ENCODE measurements at regions not wholly inside any gene's neighbourhood (a gene's known extent, or its start where the extent isn't known, plus 50 kb on each side); places are given as distances from the start of the nearest gene placed in this dataset.
"Not testable (repeated sequence)": the region's sequence is repeated elsewhere in the genome, so short reads cannot be mapped to it uniquely, and the experiment has no call there.

DNA sequence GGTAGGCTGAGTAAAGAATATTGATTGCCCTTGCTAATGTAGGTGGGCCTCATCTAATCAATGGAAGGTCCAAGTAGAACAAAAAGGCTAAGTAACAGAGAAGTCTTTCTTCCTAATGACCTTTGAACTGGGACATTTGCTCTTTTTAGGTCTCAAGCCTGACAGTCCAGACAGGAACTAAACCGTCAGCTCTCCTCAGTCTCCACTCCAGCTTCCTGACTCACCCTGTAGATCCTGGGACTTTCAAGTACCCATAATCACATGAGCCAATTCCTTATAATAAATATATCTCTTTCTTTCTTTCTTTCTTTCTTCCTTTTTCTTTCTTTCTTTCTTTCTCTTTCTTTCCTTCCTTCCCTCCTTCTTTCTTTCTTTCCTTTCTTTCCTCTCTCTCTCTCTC lies 479.5 kb upstream of the PAPPA start:
- Mint-ChIP-seq H3K4me3 (no peak overlapping the region), H3K9me3 (peaks cover 3 to 14% of the 10 kb centered on the region in 2 donors), H3K36me3 (ENCODE audit: insufficient read depth) (no peaks in the 10 kb centered on the region), H3K27me3 (no peaks in the 10 kb centered on the region), H3K4me1 (ENCODE audit: low read depth in 2 of 2) (no peaks in the 10 kb centered on the region), H3K27ac (no peak overlapping the region)
- ATAC-seq (replicated peaks): no peak
- DNase-seq: no peak

DNA sequence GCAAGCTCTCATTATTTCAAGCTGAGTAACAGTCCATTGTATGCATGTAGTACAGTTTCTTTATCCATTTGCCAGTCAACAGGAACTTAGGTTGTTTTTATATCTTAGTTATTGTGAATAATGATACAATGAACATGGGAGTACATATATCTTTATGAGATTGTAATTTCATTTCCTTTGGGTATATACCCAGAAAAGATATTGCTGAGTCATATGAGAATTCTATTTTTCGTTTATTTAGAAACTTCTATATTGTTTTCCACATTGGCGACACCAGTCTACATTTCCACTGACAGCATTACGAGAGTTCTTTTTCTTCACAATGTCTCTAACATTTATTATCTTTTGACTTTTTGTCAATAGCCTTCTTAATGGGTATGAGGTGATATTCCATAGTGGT lies 477.8 kb upstream of the PAPPA start:
- ATAC-seq (replicated peaks): no peak
- DNase-seq: no peak
- no peak overlapping the region for H3K4me3 Mint-ChIP-seq
- no peaks in the 10 kb centered on the region for H3K36me3 Mint-ChIP-seq (ENCODE audit: insufficient read depth)
- peaks cover 3 to 14% of the 10 kb centered on the region in 2 donors for H3K9me3 Mint-ChIP-seq
- no peak overlapping the region for H3K27ac Mint-ChIP-seq
- no peaks in the 10 kb centered on the region for H3K27me3 Mint-ChIP-seq
- H3K4me1 Mint-ChIP-seq (ENCODE audit: low read depth in 2 of 2): no peaks in the 10 kb centered on the region

DNA sequence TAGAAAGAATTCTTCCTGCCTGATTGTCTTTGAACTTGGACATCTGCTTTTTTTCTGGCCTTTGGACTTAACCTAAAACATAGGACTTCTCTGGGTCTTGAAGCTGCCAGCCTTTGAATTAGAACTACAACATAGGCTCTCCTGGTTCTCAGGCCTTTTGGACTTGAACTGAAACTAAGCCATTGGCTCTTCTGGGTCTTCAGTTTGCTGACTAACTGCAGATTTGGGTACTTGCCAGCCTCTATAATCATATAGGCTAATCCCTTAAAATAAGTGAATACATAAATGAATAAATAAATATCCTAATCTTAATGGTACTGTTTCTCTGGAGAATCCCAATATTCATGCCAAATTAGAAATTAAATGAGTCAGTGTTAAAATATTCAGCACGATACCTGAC lies 473.4 kb upstream of the PAPPA start:
- Mint-ChIP-seq H3K9me3 (peaks cover 1 to 6% of the 10 kb centered on the region in 2 donors), H3K27ac (no peak overlapping the region), H3K4me3 (no peak overlapping the region), H3K27me3 (no peaks in the 10 kb centered on the region), H3K4me1 (ENCODE audit: low read depth in 2 of 2) (no peaks in the 10 kb centered on the region), H3K36me3 (ENCODE audit: insufficient read depth) (no peaks in the 10 kb centered on the region)
- ATAC-seq (replicated peaks): no peak
- no peak for DNase-seq

DNA sequence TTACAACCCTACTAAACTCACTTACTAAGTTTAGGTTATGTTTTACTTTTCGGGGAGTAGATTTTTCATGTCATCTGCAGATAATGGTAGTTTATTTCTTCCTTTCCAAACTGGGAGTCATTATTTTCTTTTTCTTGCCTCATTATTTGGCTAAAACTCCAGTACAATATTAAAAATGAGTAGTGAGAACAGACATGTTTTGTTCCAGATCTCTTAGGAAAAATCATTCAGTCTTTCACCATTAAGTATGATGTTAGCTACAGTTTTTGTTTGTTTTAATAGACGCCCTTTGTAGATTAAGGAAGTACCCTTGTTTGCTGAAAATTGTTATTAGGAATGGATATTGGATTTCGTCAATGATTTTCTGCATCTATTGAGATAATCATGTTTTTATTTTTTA lies 472.0 kb upstream of the PAPPA start:
- no peak for DNase-seq
- Mint-ChIP-seq H3K4me3 (no peak overlapping the region), H3K27ac (no peak overlapping the region), H3K27me3 (no peaks in the 10 kb centered on the region), H3K4me1 (ENCODE audit: low read depth in 2 of 2) (no peaks in the 10 kb centered on the region), H3K36me3 (ENCODE audit: insufficient read depth) (no peaks in the 10 kb centered on the region), H3K9me3 (peaks cover 1 to 5% of the 10 kb centered on the region in 2 donors)
- ATAC-seq (replicated peaks): no peak

DNA sequence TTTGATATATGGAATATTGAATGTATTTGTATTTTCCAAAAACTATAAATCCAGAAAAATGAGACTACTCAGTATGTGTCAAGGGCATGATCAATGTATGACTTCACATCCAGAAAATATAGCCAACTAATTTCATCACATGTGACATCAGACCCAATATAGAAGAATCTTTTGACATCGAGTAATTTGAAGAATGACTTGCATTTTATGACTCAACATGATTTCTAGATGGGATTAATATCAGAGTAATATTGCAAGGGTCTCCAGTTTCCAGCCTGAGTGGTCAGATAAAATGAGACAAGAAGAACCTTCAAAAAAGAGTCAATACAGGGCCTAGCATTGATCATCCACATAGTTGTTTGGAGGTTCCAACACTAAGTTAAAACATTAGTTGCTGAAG lies 467.5 kb upstream of the PAPPA start:
- Mint-ChIP-seq H3K27ac (no peak overlapping the region), H3K27me3 (peaks cover 0 to 11% of the 10 kb centered on the region in 2 donors), H3K9me3 (peaks cover 0 to 3% of the 10 kb centered on the region in 2 donors), H3K4me1 (ENCODE audit: low read depth in 2 of 2) (no peaks in the 10 kb centered on the region), H3K36me3 (ENCODE audit: insufficient read depth) (no peaks in the 10 kb centered on the region), H3K4me3 (no peak overlapping the region)
- ATAC-seq (replicated peaks) (no peak), DNase-seq (no peak)

DNA sequence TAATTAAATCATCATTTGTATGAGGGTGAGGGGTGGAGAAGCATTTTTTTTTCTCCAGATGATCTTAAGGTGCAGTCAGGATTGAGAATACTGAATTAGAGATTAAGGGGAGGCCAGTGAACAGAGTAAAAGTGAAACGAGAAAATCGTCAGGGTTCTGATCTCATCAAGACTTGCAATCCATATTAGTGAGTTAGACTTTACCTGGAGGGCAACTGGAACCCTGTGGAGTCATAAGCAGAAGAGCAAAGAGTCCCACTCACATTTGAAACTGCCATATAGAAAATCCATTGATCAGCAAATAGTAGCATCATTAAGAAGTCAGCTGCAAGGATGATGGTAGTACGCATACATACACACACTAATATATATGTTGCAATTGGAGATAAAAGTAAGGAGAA lies 466.2 kb upstream of the PAPPA start:
- Mint-ChIP-seq H3K36me3 (ENCODE audit: insufficient read depth) (no peaks in the 10 kb centered on the region), H3K4me3 (no peak overlapping the region), H3K27me3 (peaks cover 0 to 18% of the 10 kb centered on the region in 2 donors), H3K4me1 (ENCODE audit: low read depth in 2 of 2) (no peaks in the 10 kb centered on the region), H3K27ac (no peak overlapping the region), H3K9me3 (peaks cover 0 to 4% of the 10 kb centered on the region in 2 donors)
- ATAC-seq (replicated peaks) (no peak), DNase-seq (no peak)

DNA sequence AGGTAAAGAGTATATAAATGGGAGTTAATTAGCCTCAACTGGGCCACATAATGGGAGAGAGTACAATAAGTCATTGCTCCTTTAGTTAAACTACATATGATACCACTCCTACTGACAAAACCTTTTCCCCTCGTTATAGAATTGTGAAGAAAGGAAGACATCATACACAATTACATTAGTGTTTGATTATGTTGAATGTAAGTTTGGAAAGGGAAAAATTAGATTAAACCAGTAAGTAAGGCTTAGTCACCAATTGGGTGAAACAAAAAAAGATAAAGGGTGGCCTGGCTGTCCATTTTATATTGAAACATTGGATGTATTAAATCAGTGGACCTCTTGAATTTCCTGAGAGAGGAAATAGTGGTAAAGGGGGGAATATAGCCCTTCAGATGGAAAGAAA lies 464.3 kb upstream of the PAPPA start:
- no peak for ATAC-seq (replicated peaks)
- DNase-seq: no peak
- peaks cover 0 to 4% of the 10 kb centered on the region in 2 donors for H3K9me3 Mint-ChIP-seq
- no peaks in the 10 kb centered on the region for H3K4me1 Mint-ChIP-seq (ENCODE audit: low read depth in 2 of 2)
- no peak overlapping the region for H3K27ac Mint-ChIP-seq
- no peaks in the 10 kb centered on the region for H3K36me3 Mint-ChIP-seq (ENCODE audit: insufficient read depth)
- no peak overlapping the region for H3K4me3 Mint-ChIP-seq
- H3K27me3 Mint-ChIP-seq: peaks cover 0 to 18% of the 10 kb centered on the region in 2 donors

DNA sequence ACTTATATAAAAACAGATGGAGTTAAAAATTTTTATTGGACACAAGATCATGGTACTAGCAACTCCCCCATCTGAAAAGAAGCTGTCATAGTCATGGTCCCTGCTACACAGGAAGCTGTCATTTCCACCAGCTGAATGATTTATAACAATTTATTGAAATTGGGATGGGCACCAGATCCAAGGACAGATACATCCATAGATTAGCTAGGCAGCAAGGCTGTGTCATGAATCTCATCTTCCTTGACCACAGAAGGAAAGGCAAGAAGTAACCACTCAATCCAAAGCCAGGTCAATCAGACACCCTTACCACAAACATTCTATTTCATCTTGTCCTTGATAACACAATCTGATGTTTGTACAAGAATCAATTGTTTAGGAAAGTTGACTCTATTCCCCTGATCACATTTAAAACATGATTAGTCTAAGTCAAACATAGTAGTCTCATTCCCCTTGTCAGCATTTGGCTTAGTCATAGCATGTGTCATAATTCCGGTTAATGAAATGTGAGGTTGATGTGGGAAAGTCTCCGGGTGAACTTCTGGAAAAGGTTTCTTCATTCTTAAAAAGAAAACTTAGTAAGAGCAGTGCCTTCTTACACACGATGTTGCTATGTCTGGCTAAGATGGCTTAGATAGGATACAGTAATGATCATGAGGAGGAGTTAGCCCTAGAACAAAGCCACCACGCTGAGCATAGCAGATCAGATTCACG lies 462.6 kb upstream of the PAPPA start:
- no peaks in the 10 kb centered on the region for H3K4me1 Mint-ChIP-seq (ENCODE audit: low read depth in 2 of 2)
- H3K4me3 Mint-ChIP-seq: no peak overlapping the region
- peaks cover 0 to 4% of the 10 kb centered on the region in 2 donors for H3K9me3 Mint-ChIP-seq
- peaks cover 0 to 18% of the 10 kb centered on the region in 2 donors for H3K27me3 Mint-ChIP-seq
- no peaks in the 10 kb centered on the region for H3K36me3 Mint-ChIP-seq (ENCODE audit: insufficient read depth)
- DNase-seq: no peak
- H3K27ac Mint-ChIP-seq: no peak overlapping the region
- no peak for ATAC-seq (replicated peaks)

DNA sequence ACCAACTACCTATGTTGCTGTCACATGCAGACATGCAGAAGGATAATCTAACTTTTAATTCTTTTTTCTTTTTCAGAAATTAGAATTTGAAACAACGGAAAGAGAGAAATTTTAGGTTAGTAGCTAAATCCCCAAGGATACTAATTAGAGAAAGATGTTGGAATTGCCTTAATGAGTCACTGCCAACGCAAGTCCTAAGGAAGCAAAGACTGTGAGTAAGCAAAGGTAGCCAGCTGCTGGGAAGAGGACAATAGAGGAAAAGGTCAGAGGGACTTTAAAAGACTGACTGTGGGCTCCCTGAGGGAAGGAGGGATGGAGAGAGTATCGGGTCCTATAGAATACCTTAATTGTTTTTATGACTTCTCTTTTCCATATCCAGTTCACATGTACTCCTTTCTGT lies 461.9 kb upstream of the PAPPA start:
- H3K9me3 Mint-ChIP-seq: peaks cover 0 to 4% of the 10 kb centered on the region in 2 donors

DNA sequence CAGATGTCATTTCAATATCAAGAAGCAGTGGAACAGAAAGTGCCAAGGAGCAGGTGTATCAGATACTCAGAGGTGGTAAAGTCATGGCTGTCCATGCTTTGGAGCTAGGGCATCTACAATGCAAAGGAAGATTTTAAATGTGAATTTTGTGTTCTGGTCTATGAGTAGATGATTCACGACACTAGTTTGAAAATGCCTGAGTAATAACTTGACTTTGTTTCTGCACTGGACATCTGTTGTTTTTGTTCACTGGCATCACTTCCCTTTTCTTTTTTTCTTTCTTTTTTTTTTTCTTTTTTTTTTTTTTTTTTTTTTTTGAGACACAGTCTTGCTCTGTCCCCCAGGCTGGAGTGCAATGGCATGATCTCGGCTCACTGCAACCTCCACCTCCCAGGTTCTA lies 460.7 kb upstream of the PAPPA start:
- H3K27ac Mint-ChIP-seq; H3K4me3 Mint-ChIP-seq; DNase-seq; H3K9me3 Mint-ChIP-seq; H3K4me1 Mint-ChIP-seq (ENCODE audit: low read depth in 2 of 2); ATAC-seq (replicated peaks); H3K36me3 Mint-ChIP-seq (ENCODE audit: insufficient read depth): not testable (repeated sequence)
- peaks cover 0 to 10% of the 10 kb centered on the region in 2 donors for H3K27me3 Mint-ChIP-seq

More for the DNA sequence above, 461.9 kb upstream of the PAPPA start:
- no peak for ATAC-seq (replicated peaks)
- Mint-ChIP-seq H3K36me3 (ENCODE audit: insufficient read depth) (no peaks in the 10 kb centered on the region), H3K27ac (no peak overlapping the region), H3K4me3 (no peak overlapping the region), H3K4me1 (ENCODE audit: low read depth in 2 of 2) (no peaks in the 10 kb centered on the region), H3K27me3 (peaks cover 0 to 18% of the 10 kb centered on the region in 2 donors)
- DNase-seq: no peak

DNA sequence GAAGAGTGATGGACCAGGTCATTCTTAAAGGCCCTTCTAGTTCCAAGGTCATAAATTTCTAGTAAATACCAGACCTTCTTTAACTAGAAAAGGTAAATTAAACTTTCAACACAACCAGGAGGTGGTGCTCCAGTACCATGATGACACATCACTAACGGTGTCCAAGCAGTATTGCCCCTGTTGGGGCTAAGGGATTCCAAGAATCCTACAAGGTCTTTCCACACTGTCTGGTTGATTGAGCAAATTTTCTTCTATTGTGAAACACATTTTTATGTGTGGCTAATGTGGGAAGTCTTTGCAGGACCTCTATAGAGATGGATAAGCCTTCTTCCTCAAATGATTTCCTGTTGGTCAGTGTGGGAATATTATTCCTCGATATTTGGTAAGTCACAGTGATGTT lies 459.6 kb upstream of the PAPPA start:
- Mint-ChIP-seq H3K9me3 (peaks cover 0 to 2% of the 10 kb centered on the region in 2 donors), H3K4me1 (ENCODE audit: low read depth in 2 of 2) (no peaks in the 10 kb centered on the region), H3K4me3 (no peak overlapping the region), H3K27ac (no peak overlapping the region), H3K27me3 (peaks cover 0 to 10% of the 10 kb centered on the region in 2 donors), H3K36me3 (ENCODE audit: insufficient read depth) (no peaks in the 10 kb centered on the region)
- ATAC-seq (replicated peaks) (no peak), DNase-seq (no peak)

DNA sequence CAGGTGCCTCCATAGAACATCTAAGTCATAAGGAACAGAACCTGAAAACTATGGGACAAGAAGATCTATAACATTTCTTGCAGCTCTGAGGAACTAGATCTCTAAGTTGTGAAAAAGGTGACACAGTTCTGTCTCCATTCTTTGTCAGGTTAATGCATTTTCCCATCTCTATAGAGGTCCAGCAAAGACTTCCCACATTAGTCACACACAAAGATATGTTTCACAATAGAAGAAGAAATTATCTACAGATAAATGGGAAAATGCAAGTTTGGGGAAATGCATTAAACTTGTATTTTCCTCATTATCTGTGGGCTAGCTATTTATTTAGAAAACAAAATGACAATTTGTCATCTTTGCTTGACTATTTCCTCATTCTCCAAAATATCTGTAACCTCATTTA lies 458.6 kb upstream of the PAPPA start:
- Mint-ChIP-seq H3K27me3 (peaks cover 0 to 10% of the 10 kb centered on the region in 2 donors), H3K4me3 (no peak overlapping the region), H3K9me3 (peaks cover 0 to 2% of the 10 kb centered on the region in 2 donors), H3K36me3 (ENCODE audit: insufficient read depth) (no peaks in the 10 kb centered on the region), H3K4me1 (ENCODE audit: low read depth in 2 of 2) (no peaks in the 10 kb centered on the region), H3K27ac (no peak overlapping the region)
- ATAC-seq (replicated peaks) (no peak), DNase-seq (no peak)

DNA sequence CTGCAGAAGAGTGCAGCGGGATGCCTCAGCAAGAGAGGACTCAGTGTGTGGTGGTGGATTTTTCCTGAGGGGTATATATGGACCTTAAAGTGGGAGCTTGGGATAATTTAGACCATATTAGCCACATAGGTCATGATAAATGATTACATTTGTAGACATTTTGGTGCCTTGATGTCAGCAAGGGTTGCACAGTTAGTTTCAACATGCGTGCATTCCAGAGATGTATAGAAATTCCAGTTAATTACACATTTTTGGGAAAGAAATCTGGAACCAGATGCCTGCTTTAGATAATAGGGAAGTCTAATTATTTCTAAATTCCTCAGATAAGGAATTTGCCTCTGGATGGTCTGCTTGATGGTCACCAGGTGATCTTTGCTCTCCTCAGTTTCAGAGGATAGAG lies 440.6 kb upstream of the PAPPA start:
- H3K27me3 Mint-ChIP-seq: no peaks in the 10 kb centered on the region
- ATAC-seq (replicated peaks) (no peak), DNase-seq (no peak)
- H3K4me1 Mint-ChIP-seq (ENCODE audit: low read depth in 2 of 2): no peaks in the 10 kb centered on the region
- H3K27ac Mint-ChIP-seq: no peak overlapping the region
- no peaks in the 10 kb centered on the region for H3K36me3 Mint-ChIP-seq (ENCODE audit: insufficient read depth)
- H3K4me3 Mint-ChIP-seq: no peak overlapping the region
- peaks cover 7% of the 10 kb centered on the region in 2 donors for H3K9me3 Mint-ChIP-seq

DNA sequence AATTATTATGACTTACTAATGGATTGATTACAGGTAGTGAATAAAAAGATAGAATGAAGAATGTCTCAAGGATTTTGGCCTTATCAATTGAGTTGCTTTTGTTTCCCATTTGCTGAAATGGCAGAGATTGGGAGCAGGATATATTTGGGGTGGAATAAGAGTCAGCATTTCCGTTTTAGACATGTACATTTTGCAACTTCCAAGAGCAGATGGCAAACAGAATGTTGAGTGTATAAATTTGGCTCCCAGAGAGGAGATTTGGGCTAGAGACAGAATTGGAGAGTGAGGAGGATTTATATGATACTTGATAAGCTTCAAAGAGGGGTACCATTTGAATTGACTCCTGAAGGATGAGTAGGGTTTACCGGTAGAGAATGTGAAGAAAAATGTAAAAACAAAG lies 437.9 kb upstream of the PAPPA start:
- no peaks in the 10 kb centered on the region for H3K27me3 Mint-ChIP-seq
- no peaks in the 10 kb centered on the region for H3K36me3 Mint-ChIP-seq (ENCODE audit: insufficient read depth)
- peaks cover 7% of the 10 kb centered on the region in 2 donors for H3K9me3 Mint-ChIP-seq
- no peaks in the 10 kb centered on the region for H3K4me1 Mint-ChIP-seq (ENCODE audit: low read depth in 2 of 2)
- no peak for ATAC-seq (replicated peaks)
- no peak overlapping the region for H3K4me3 Mint-ChIP-seq
- no peak overlapping the region for H3K27ac Mint-ChIP-seq
- no peak for DNase-seq

Measured in effector memory CD8-positive, alpha-beta T cell (primary cell).